22Rv1 (cell line): ENCODE measurements at regions not wholly inside any gene's neighbourhood (a gene's known extent, or its start where the extent isn't known, plus 50 kb on each side); places are given as distances from the start of the nearest gene placed in this dataset.

Experiments
- CTCF ChIP-seq: fragments of 450-650 bp; IDR thresholded peaks from 2 replicates; pipeline ENCODE4 v1.5.1; 2017; ENCODE audit warnings: mild to moderate bottlenecking
- ZFX ChIP-seq: fragments of 450-650 bp; IDR thresholded peaks from 2 replicates; pipeline ENCODE4 v1.6.1; 2017; ENCODE audit warnings: antibody characterized with exemption, borderline replicate concordance

- TF ChIP-seq CTCF: no peak
- no peak for TF ChIP-seq ZFX
Observed at GRCh38 chr1:101741910-101742309, 254.8 kb downstream of the OLFM3 start.
